ENCODE measurements at regions not wholly inside any gene's neighbourhood (a gene's known extent, or its start where the extent isn't known, plus 50 kb on each side); places are given as distances from the start of the nearest gene placed in this dataset.
A peak's percentile ranks its signal among the peaks of the same experiment; 100 is the strongest.

DNA sequence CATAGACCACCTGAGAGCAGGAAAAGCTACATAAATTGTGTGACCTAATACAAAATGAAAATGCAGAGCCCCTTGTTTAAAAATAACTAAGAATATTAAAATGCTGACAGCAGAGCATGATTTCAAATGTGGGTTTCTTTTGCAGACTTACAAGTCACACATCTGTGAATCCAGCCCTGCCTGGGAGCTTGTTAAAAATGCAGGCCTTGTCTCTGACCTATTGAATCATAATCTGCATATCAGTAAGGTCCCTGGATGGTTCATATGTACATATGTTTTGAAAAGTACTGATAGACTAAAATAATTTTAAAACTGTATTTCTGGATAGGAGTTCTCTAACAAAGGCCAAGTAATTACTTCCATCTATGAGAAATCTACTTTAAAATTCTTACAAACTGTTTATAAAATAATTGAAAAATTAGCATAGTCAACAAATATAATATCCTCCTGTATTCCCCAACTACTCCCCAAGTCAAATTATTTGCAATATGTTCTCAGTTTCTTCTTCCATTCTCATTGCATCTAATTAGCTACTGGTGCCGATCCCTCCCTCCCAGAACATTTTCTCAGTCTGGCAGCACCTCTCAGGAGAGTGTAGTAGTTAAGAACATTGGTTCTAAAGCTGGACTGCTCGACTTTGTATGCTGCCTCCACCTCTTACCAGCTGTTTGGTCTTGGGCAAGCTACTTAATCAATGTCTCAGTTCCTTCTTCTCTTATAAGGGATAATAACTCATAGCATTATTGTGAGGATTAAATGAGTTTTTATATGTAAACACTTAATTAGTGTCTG is 1040.4 kb upstream of the CDH2 start:
- Histone ChIP-seq H3K9ac (ENCODE audit: low read depth, low read length) (no peak overlapping the region), H3K79me2 (ENCODE audit: insufficient read depth, low read length) (no peaks in the 10 kb centered on the region), H4K20me1 (ENCODE audit: insufficient read depth, low read length) (no peaks in the 10 kb centered on the region), H3K36me3 (ENCODE audit: insufficient read depth, low read length) (no peaks in the 10 kb centered on the region), H3K4me1 (ENCODE audit: insufficient read depth, low read length) (no peaks in the 10 kb centered on the region), H3K9me3 (ENCODE audit: insufficient read depth, low read length, severe bottlenecking) (no peaks in the 10 kb centered on the region), H2AFZ (ENCODE audit: low read depth, low read length) (no peak overlapping the region; the same call in 1 of the 2 replicates), H3K4me2 (ENCODE audit: insufficient read depth, low read length) (no peak overlapping the region), H3K4me3 (ENCODE audit: low read depth in 1 of 2, low read length in 2 of 2) (no peak overlapping the region), H3K27me3 (ENCODE audit: insufficient read depth, low read length, poor library complexity) (no peaks in the 10 kb centered on the region), H3K27ac (ENCODE audit: low read length) (no peak overlapping the region)
- no peak for DNase-seq
- no peak for TF ChIP-seq EZH2 (IDR thresholded peaks at IDR 0.05; ENCODE audit: borderline replicate concordance, low read depth, low read length, severe bottlenecking)
- TF ChIP-seq, protein P1, sequence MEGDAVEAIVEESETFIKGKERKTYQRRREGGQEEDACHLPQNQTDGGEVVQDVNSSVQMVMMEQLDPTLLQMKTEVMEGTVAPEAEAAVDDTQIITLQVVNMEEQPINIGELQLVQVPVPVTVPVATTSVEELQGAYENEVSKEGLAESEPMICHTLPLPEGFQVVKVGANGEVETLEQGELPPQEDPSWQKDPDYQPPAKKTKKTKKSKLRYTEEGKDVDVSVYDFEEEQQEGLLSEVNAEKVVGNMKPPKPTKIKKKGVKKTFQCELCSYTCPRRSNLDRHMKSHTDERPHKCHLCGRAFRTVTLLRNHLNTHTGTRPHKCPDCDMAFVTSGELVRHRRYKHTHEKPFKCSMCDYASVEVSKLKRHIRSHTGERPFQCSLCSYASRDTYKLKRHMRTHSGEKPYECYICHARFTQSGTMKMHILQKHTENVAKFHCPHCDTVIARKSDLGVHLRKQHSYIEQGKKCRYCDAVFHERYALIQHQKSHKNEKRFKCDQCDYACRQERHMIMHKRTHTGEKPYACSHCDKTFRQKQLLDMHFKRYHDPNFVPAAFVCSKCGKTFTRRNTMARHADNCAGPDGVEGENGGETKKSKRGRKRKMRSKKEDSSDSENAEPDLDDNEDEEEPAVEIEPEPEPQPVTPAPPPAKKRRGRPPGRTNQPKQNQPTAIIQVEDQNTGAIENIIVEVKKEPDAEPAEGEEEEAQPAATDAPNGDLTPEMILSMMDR (IDR thresholded peaks at IDR 0.05; ENCODE audit: borderline replicate concordance, extremely low read depth, low read length, poor library complexity, severe bottlenecking) = no peak
- no peak for ATAC-seq (ENCODE audit: insufficient read depth, low read depth)

DNA sequence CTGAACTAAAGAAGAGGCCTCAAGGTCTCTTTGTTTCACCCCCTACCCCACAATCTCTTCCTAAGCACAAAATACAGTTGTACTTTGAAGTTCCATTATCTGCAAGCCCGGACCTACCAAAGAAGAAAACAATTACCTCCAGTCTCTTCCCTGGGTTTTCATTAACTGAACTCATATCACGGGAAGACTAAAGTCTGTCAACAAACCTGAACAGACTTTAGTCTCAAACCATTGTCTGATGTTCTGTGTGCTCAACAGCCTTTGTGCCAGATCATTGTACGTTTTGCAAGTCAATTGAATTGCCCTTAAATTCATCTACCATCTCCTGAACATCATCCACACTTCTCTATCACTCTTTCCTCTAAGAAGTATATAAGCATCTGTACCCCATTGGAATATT is 1021.9 kb upstream of the CDH2 start:
- Histone ChIP-seq H3K4me3 (ENCODE audit: low read depth in 1 of 2, low read length in 2 of 2) (no peak overlapping the region), H3K9me3 (ENCODE audit: insufficient read depth, low read length, severe bottlenecking) (no peaks in the 10 kb centered on the region), H2AFZ (ENCODE audit: low read depth, low read length) (peak overlapping the region; percentile 16; the same call in 1 of the 2 replicates), H3K4me2 (ENCODE audit: insufficient read depth, low read length) (no peak overlapping the region), H3K36me3 (ENCODE audit: insufficient read depth, low read length) (no peaks in the 10 kb centered on the region), H3K4me1 (ENCODE audit: insufficient read depth, low read length) (no peaks in the 10 kb centered on the region), H3K9ac (ENCODE audit: low read depth, low read length) (no peak overlapping the region), H4K20me1 (ENCODE audit: insufficient read depth, low read length) (no peaks in the 10 kb centered on the region), H3K27ac (ENCODE audit: low read length) (no peak overlapping the region), H3K79me2 (ENCODE audit: insufficient read depth, low read length) (no peaks in the 10 kb centered on the region), H3K27me3 (ENCODE audit: insufficient read depth, low read length, poor library complexity) (no peaks in the 10 kb centered on the region)
- DNase-seq (no peak), ATAC-seq (ENCODE audit: insufficient read depth, low read depth) (no peak)
- TF ChIP-seq EZH2 (IDR thresholded peaks at IDR 0.05; ENCODE audit: borderline replicate concordance, low read depth, low read length, severe bottlenecking) = no peak
- TF ChIP-seq, protein P1 (IDR thresholded peaks at IDR 0.05; ENCODE audit: borderline replicate concordance, extremely low read depth, low read length, poor library complexity, severe bottlenecking) = no peak

DNA sequence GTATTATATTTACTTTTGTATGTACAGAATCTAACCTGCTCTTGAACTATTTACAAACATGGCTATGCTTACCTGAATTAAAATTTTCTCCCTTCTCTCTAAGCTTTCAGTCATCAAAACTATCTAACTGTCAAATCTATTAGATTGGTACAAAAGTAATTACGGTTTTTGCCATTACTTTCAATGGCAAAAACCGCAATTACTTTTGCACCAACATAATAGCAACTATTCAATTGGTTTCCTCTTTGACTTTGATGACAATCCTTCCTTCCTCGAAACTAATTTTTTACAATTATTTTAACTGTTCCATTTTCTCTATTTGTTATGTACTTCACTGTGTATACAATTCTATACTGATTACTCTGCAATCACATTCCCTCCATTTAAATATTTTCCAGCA is 1019.4 kb upstream of the CDH2 start:
- no peaks in the 10 kb centered on the region for H4K20me1 ChIP-seq (ENCODE audit: insufficient read depth, low read length)
- TF ChIP-seq, protein P1 (IDR thresholded peaks at IDR 0.05; ENCODE audit: borderline replicate concordance, extremely low read depth, low read length, poor library complexity, severe bottlenecking) = no peak
- no peak for TF ChIP-seq EZH2 (IDR thresholded peaks at IDR 0.05; ENCODE audit: borderline replicate concordance, low read depth, low read length, severe bottlenecking)
- H3K36me3 ChIP-seq (ENCODE audit: insufficient read depth, low read length) = no peaks in the 10 kb centered on the region
- H2AFZ ChIP-seq (ENCODE audit: low read depth, low read length) = no peak overlapping the region
- ATAC-seq (ENCODE audit: insufficient read depth, low read depth) = no peak
- no peak overlapping the region for H3K4me2 ChIP-seq (ENCODE audit: insufficient read depth, low read length)
- H3K79me2 ChIP-seq (ENCODE audit: insufficient read depth, low read length) = no peaks in the 10 kb centered on the region
- H3K9me3 ChIP-seq (ENCODE audit: insufficient read depth, low read length, severe bottlenecking) = no peaks in the 10 kb centered on the region
- H3K4me1 ChIP-seq (ENCODE audit: insufficient read depth, low read length) = no peaks in the 10 kb centered on the region
- no peak overlapping the region for H3K27ac ChIP-seq (ENCODE audit: low read length)
- no peak for DNase-seq
- no peak overlapping the region for H3K4me3 ChIP-seq (ENCODE audit: low read depth in 1 of 2, low read length in 2 of 2)
- no peak overlapping the region for H3K9ac ChIP-seq (ENCODE audit: low read depth, low read length)
- H3K27me3 ChIP-seq (ENCODE audit: insufficient read depth, low read length, poor library complexity) = no peaks in the 10 kb centered on the region
